Esophagus squamous epithelium (tissue), 4 donors: ENCODE measurements at regions not wholly inside any gene's neighbourhood (a gene's known extent, or its start where the extent isn't known, plus 50 kb on each side); places are given as distances from the start of the nearest gene placed in this dataset.

ENCODE experiments used
- CTCF ChIP-seq, 6 experiments: fragments of 450-650 bp in 4 of 6; fragments of 200-600 bp in 2 of 6; sonication (generic) in 2 of 6; IDR thresholded peaks; one replicate each; pipeline ENCODE4 v1.5.1; 2016 to 2019; ENCODE audit warnings: antibody characterized with exemption in 6 of 6, mild to moderate bottlenecking in 4 of 6, moderate library complexity in 4 of 6
- POLR2A ChIP-seq, 4 donors: fragments of 450-650 bp; IDR thresholded peaks; one replicate each; pipeline ENCODE4 v1.6.1; 2017; ENCODE audit warnings: antibody characterized with exemption in 4 of 4, mild to moderate bottlenecking in 4 of 4, moderate library complexity in 3 of 4

DNA sequence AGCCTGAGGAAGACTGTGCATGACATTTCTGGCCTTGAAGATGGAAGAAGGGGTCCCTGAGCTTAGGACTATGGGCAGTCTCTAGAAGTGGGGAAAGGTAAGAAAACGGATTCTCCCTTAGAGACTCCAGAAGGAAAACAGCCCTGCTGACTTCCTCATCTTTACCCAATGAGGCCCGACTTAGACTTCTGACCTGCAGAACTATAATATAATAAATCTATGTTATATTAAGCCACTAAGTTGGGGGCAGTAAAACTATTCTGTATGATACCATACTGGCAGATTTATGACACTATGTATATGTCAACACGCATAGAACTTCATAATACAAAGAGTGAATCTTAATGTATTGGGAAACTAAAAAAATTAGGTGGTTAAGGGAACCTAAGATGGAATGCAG lies 422.0 kb downstream of the PLK2 start:
- TF ChIP-seq POLR2A (IDR thresholded peaks at IDR 0.05) (no peak), CTCF (IDR thresholded peaks at IDR 0.05) (no peak)
